Stimulated activated CD8-positive, alpha-beta memory T cell treated with anti-CD3 and anti-CD28 coated beads, Interleukin-4, amount 100 ng/mL, for 4 hours (primary cell): ENCODE measurements at regions not wholly inside any gene's neighbourhood (a gene's known extent, or its start where the extent isn't known, plus 50 kb on each side); places are given as distances from the start of the nearest gene placed in this dataset.
A peak's percentile ranks its signal among the peaks of the same experiment; 100 is the strongest.

Source experiments
- DNase-seq, 2 donors: peaks; one replicate each; pipeline ENCODE4 v3.0.0-alpha.2; 2020; ENCODE audit warnings: low read depth in 2 of 2, low spot score in 1 of 2

GRCh38 chr15:94535298-94536048 is 304.1 kb downstream of the MCTP2 start:
- no peak for DNase-seq

- DNase-seq = no peak
Measured at GRCh38 chr15:94536549-94536948, 305.2 kb downstream of the MCTP2 start.

- DNase-seq = no peak
Measured at GRCh38 chr15:94538280-94538679, 306.9 kb downstream of the MCTP2 start.

- no peak for DNase-seq
Measured at GRCh38 chr15:94542391-94542790, 311.0 kb downstream of the MCTP2 start.

GRCh38 chr15:94546808-94547207 is 315.4 kb downstream of the MCTP2 start:
- DNase-seq = no peak

GRCh38 chr15:94547711-94548110 is 316.4 kb downstream of the MCTP2 start:
- DNase-seq = no peak

GRCh38 chr15:94555841-94556519 is 324.6 kb downstream of the MCTP2 start:
- no peak for DNase-seq

- DNase-seq = no peak
Measured at GRCh38 chr15:94561036-94561689, 329.8 kb downstream of the MCTP2 start.

GRCh38 chr15:94563456-94563855 is 332.1 kb downstream of the MCTP2 start:
- no peak for DNase-seq

GRCh38 chr15:94576889-94577533 is 345.6 kb downstream of the MCTP2 start:
- DNase-seq = no peak

- DNase-seq = no peak
Measured at GRCh38 chr15:94579286-94579685, 347.9 kb downstream of the MCTP2 start.

GRCh38 chr15:94580211-94580885 is 349.0 kb downstream of the MCTP2 start:
- no peak for DNase-seq

- no peak for DNase-seq
Measured at GRCh38 chr15:94582368-94582767, 351.0 kb downstream of the MCTP2 start.

- peak in 1 of 2 donors; percentile 6 for DNase-seq
Measured at GRCh38 chr15:94584833-94585244, 353.5 kb downstream of the MCTP2 start.

GRCh38 chr15:94586099-94586498 is 354.7 kb downstream of the MCTP2 start:
- no peak for DNase-seq

GRCh38 chr15:94587113-94587512 is 355.8 kb downstream of the MCTP2 start:
- no peak for DNase-seq

- DNase-seq = no peak
Measured at GRCh38 chr15:94588993-94589392, 357.6 kb downstream of the MCTP2 start.

- DNase-seq = no peak
Measured at GRCh38 chr15:94592495-94592894, 361.1 kb downstream of the MCTP2 start.

- no peak for DNase-seq
Measured at GRCh38 chr15:94596707-94597106, 365.3 kb downstream of the MCTP2 start.

GRCh38 chr15:94600505-94600904 is 369.1 kb downstream of the MCTP2 start:
- no peak for DNase-seq
